Endodermal cell (in vitro differentiated cells): ENCODE measurements at regions not wholly inside any gene's neighbourhood (a gene's known extent, or its start where the extent isn't known, plus 50 kb on each side); places are given as distances from the start of the nearest gene placed in this dataset.

Experiments used
- DNase-seq: peaks from one replicate; pipeline ENCODE4 v3.0.0-alpha.2; 2017
- H3K27ac ChIP-seq: 2 replicates; pipeline ENCODE4 v1.5.1; 2013; ENCODE audit warnings: mild to moderate bottlenecking, low read depth, low read length, moderate library complexity
- H3K27me3 ChIP-seq: 2 replicates; pipeline ENCODE4 v1.6.1; 2013; ENCODE audit warnings: mild to moderate bottlenecking, low read length, moderate library complexity; ENCODE audit not compliant: insufficient read depth, control insufficient read depth, poor library complexity, severe bottlenecking
- H3K36me3 ChIP-seq: 2 replicates; pipeline ENCODE4 v1.7.0; 2013; ENCODE audit warnings: mild to moderate bottlenecking, low read length, moderate library complexity; ENCODE audit not compliant: control insufficient read depth, insufficient read depth
- H3K4me1 ChIP-seq: one replicate; pipeline ENCODE4 v1.7.0; 2013; ENCODE audit warnings: low read length; ENCODE audit not compliant: control insufficient read depth, insufficient read depth
- H3K4me3 ChIP-seq: 2 replicates; pipeline ENCODE4 v1.5.1; 2013; ENCODE audit warnings: mild to moderate bottlenecking, low read length, moderate library complexity
- H3K9ac ChIP-seq: 2 replicates; pipeline ENCODE4 v1.6.1; 2013; ENCODE audit warnings: mild to moderate bottlenecking, low read length, moderate library complexity; ENCODE audit not compliant: poor library complexity, severe bottlenecking; ENCODE audit errors: extremely low read depth
- H3K9me3 ChIP-seq: 2 replicates; pipeline ENCODE4 v1.6.1; 2013; ENCODE audit warnings: mild to moderate bottlenecking, low read length, moderate library complexity; ENCODE audit not compliant: control insufficient read depth
- H3K27ac Mint-ChIP-seq: 2 replicates; pipeline ENCODE4 v1.8.0; 2020; ENCODE audit warnings: mixed read lengths
- H3K27me3 Mint-ChIP-seq: 2 replicates; pipeline ENCODE4 v1.8.0; 2021; ENCODE audit warnings: mild to moderate bottlenecking, mixed read lengths; ENCODE audit not compliant: insufficient read depth
- H3K36me3 Mint-ChIP-seq: 2 replicates; pipeline ENCODE4 v1.8.0; 2020; ENCODE audit warnings: low read depth, mixed read lengths
- H3K4me1 Mint-ChIP-seq: 2 replicates; pipeline ENCODE4 v1.8.0; 2020; ENCODE audit warnings: mixed read lengths
- H3K4me3 Mint-ChIP-seq: 2 replicates; pipeline ENCODE4 v1.8.0; 2020; ENCODE audit warnings: mild to moderate bottlenecking, moderate library complexity, mixed read lengths
- H3K9me3 Mint-ChIP-seq: 2 replicates; pipeline ENCODE4 v1.8.0; 2020; ENCODE audit warnings: mild to moderate bottlenecking, mixed read lengths
- CTCF ChIP-seq: fragments of 200-600 bp; sonication (generic); conservative IDR thresholded peaks from 2 replicates; pipeline ENCODE4 v1.5.0; 2021; ENCODE audit warnings: antibody characterized with exemption, mild to moderate bottlenecking
- WGBS, 2 experiments: methylation state at CpG; one replicate each; pipeline versions ENCODE4 v1.1.5 to v1.1.7; 2013; ENCODE audit warnings: missing lambda C conversion rate in 2 of 2, mixed read lengths in 1 of 2; ENCODE audit not compliant: insufficient coverage in 1 of 2, insufficient read length in 1 of 2; 5-methylcytosine and 5-hydroxymethylcytosine counted together

DNA sequence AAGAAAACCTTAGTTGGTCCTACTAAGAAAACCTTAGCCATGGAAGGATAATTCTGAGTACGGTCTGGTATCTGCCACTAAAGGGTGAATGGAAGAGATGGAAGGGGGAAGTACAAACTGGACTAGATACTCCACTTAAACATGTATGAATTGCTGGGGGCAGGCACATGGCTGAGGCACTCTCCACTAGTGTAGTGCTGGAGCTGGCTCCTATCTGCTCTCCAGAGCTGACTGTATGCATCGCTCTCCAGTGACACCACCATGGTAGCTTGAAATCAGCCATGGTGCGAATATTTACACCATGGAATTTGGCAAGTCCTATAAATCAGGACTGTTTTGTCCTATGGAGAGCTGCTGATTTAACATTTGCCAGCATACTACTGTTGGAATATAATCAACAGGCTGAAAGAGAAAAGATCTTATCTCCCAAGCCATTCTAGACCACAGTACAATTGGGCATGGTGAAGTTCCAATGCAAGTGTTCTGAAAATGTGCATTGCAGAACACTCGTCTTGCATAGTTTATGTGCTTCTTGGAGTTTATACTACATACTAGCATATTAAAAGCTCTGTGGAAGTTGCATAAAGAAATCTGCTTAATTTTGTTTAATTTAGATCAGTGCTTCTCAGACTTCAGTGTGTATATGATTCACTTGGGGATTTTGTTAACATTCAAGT, 277.4 kb downstream of the TDRD15 start:
- H3K9ac ChIP-seq, result no peak overlapping the region
- H3K9me3 ChIP-seq, result no peaks in the 10 kb centered on the region
- H3K36me3 ChIP-seq, result no peaks in the 10 kb centered on the region
- Mint-ChIP-seq H3K4me3 (no peak overlapping the region), H3K9me3 (no peaks in the 10 kb centered on the region), H3K36me3 (no peaks in the 10 kb centered on the region), H3K27me3 (no peaks in the 10 kb centered on the region), H3K4me1 (peaks cover 3% of the 10 kb centered on the region), H3K27ac (no peak overlapping the region)
- no peak for TF ChIP-seq CTCF
- 94 to 100% methylated on average over 2 to 3 of the region's 4 CpGs for WGBS, 2 experiments
- no peaks in the 10 kb centered on the region for H3K4me1 ChIP-seq
- no peak for DNase-seq
- H3K27ac ChIP-seq, result no peak overlapping the region
- H3K27me3 ChIP-seq, result no peaks in the 10 kb centered on the region
- H3K4me3 ChIP-seq, result no peak overlapping the region

- no peak overlapping the region for H3K27ac Mint-ChIP-seq
- H3K9me3 Mint-ChIP-seq, result no peaks in the 10 kb centered on the region
Measured at GRCh38 chr2:21404137-21404536, 280.4 kb downstream of the TDRD15 start.

GRCh38 chr2:21404827-21405625, 281.3 kb downstream of the TDRD15 start:
- Histone ChIP-seq H3K4me1 (no peaks in the 10 kb centered on the region), H3K4me3 (no peak overlapping the region), H3K9ac (no peak overlapping the region), H3K9me3 (peaks cover 4% of the 10 kb centered on the region), H3K27ac (no peak overlapping the region), H3K36me3 (no peaks in the 10 kb centered on the region), H3K27me3 (no peaks in the 10 kb centered on the region)
- Mint-ChIP-seq H3K27ac (no peak overlapping the region), H3K27me3 (no peaks in the 10 kb centered on the region), H3K9me3 (no peaks in the 10 kb centered on the region), H3K4me1 (no peaks in the 10 kb centered on the region), H3K4me3 (no peak overlapping the region), H3K36me3 (no peaks in the 10 kb centered on the region)
- TF ChIP-seq CTCF, result no peak
- WGBS, 2 experiments, result 80 to 86% methylated on average over 3 to 7 of the region's 7 CpGs
- no peak for DNase-seq

More at GRCh38 chr2:21404137-21404536, 280.4 kb downstream of the TDRD15 start:
- no peak for TF ChIP-seq CTCF
- H3K36me3 ChIP-seq, result no peaks in the 10 kb centered on the region
- Mint-ChIP-seq H3K27me3 (no peaks in the 10 kb centered on the region), H3K36me3 (no peaks in the 10 kb centered on the region), H3K4me1 (no peaks in the 10 kb centered on the region), H3K4me3 (no peak overlapping the region)
- H3K9me3 ChIP-seq, result peaks cover 4% of the 10 kb centered on the region
- H3K27me3 ChIP-seq, result no peaks in the 10 kb centered on the region
- WGBS, 2 experiments, result 76 to 89% methylated on average over 2 to 4 of the region's 4 CpGs
- no peak overlapping the region for H3K27ac ChIP-seq
- no peak overlapping the region for H3K9ac ChIP-seq
- no peaks in the 10 kb centered on the region for H3K4me1 ChIP-seq
- no peak overlapping the region for H3K4me3 ChIP-seq
- DNase-seq, result no peak
